ENCODE measurements at regions not wholly inside any gene's neighbourhood (a gene's known extent, or its start where the extent isn't known, plus 50 kb on each side); places are given as distances from the start of the nearest gene placed in this dataset.

GRCh38 chr12:39116861-39117260 is 211.5 kb upstream of the CPNE8 start:
- no peak overlapping the region for H3K4me3 Mint-ChIP-seq
- H3K4me1 Mint-ChIP-seq (ENCODE audit: low read depth): no peaks in the 10 kb centered on the region
- DNase-seq (no peak), ATAC-seq (replicated peaks in 1 of 2) (no peak)
- no peaks in the 10 kb centered on the region for H3K27me3 Mint-ChIP-seq (ENCODE audit: low read depth)
- no peak overlapping the region for H3K27ac Mint-ChIP-seq
- no peaks in the 10 kb centered on the region for H3K36me3 Mint-ChIP-seq (ENCODE audit: insufficient read depth in 2 of 2)
- H3K9me3 Mint-ChIP-seq: no peaks in the 10 kb centered on the region

- Mint-ChIP-seq H3K27me3 (ENCODE audit: low read depth) (no peaks in the 10 kb centered on the region), H3K36me3 (ENCODE audit: insufficient read depth in 2 of 2) (no peaks in the 10 kb centered on the region), H3K9me3 (no peaks in the 10 kb centered on the region), H3K27ac (no peak overlapping the region), H3K4me1 (ENCODE audit: low read depth) (no peaks in the 10 kb centered on the region), H3K4me3 (no peak overlapping the region)
- DNase-seq: no peak
- ATAC-seq (replicated peaks in 1 of 2): no peak
Observed at GRCh38 chr12:39112064-39112463, 206.7 kb upstream of the CPNE8 start.

- ATAC-seq (replicated peaks in 1 of 2) (no peak), DNase-seq (no peak)
- Mint-ChIP-seq H3K27me3 (ENCODE audit: low read depth) (no peaks in the 10 kb centered on the region), H3K9me3 (no peaks in the 10 kb centered on the region), H3K4me1 (ENCODE audit: low read depth) (no peaks in the 10 kb centered on the region), H3K36me3 (ENCODE audit: insufficient read depth in 2 of 2) (no peaks in the 10 kb centered on the region), H3K4me3 (no peak overlapping the region), H3K27ac (no peak overlapping the region)
Observed at GRCh38 chr12:39105111-39105510, 199.7 kb upstream of the CPNE8 start.

GRCh38 chr12:39103552-39104165 is 198.3 kb upstream of the CPNE8 start:
- H3K27me3 Mint-ChIP-seq (ENCODE audit: low read depth): no peaks in the 10 kb centered on the region
- peak; percentile 70 to 83 for ATAC-seq (replicated peaks in 1 of 2)
- no peaks in the 10 kb centered on the region for H3K4me1 Mint-ChIP-seq (ENCODE audit: low read depth)
- H3K27ac Mint-ChIP-seq: no peak overlapping the region
- peak; percentile 4 to 30 for DNase-seq
- no peaks in the 10 kb centered on the region for H3K36me3 Mint-ChIP-seq (ENCODE audit: insufficient read depth in 2 of 2)
- no peaks in the 10 kb centered on the region for H3K9me3 Mint-ChIP-seq
- no peak overlapping the region for H3K4me3 Mint-ChIP-seq

GRCh38 chr12:39102474-39103209 is 197.3 kb upstream of the CPNE8 start:
- Mint-ChIP-seq H3K4me1 (ENCODE audit: low read depth) (no peaks in the 10 kb centered on the region), H3K27me3 (ENCODE audit: low read depth) (no peaks in the 10 kb centered on the region), H3K36me3 (ENCODE audit: insufficient read depth in 2 of 2) (no peaks in the 10 kb centered on the region), H3K4me3 (no peak overlapping the region), H3K9me3 (no peaks in the 10 kb centered on the region), H3K27ac (no peak overlapping the region)
- no peak for ATAC-seq (replicated peaks in 1 of 2)
- no peak for DNase-seq

GRCh38 chr12:39095636-39096330 is 190.4 kb upstream of the CPNE8 start:
- ATAC-seq (replicated peaks in 1 of 2): no peak
- no peaks in the 10 kb centered on the region for H3K27me3 Mint-ChIP-seq (ENCODE audit: low read depth)
- no peak overlapping the region for H3K27ac Mint-ChIP-seq
- no peaks in the 10 kb centered on the region for H3K9me3 Mint-ChIP-seq
- no peak for DNase-seq
- H3K4me3 Mint-ChIP-seq: no peak overlapping the region
- H3K36me3 Mint-ChIP-seq (ENCODE audit: insufficient read depth in 2 of 2): no peaks in the 10 kb centered on the region
- H3K4me1 Mint-ChIP-seq (ENCODE audit: low read depth): no peaks in the 10 kb centered on the region

- Mint-ChIP-seq H3K9me3 (no peaks in the 10 kb centered on the region), H3K4me1 (ENCODE audit: low read depth) (no peaks in the 10 kb centered on the region), H3K36me3 (ENCODE audit: insufficient read depth in 2 of 2) (no peaks in the 10 kb centered on the region), H3K27ac (no peak overlapping the region), H3K4me3 (no peak overlapping the region), H3K27me3 (ENCODE audit: low read depth) (no peaks in the 10 kb centered on the region)
- DNase-seq (no peak), ATAC-seq (replicated peaks in 1 of 2) (no peak)
Observed at GRCh38 chr12:39081910-39082309, 176.5 kb upstream of the CPNE8 start.

- Mint-ChIP-seq H3K27me3 (ENCODE audit: low read depth) (no peaks in the 10 kb centered on the region), H3K27ac (no peak overlapping the region), H3K9me3 (no peaks in the 10 kb centered on the region), H3K4me3 (no peak overlapping the region), H3K4me1 (ENCODE audit: low read depth) (no peaks in the 10 kb centered on the region), H3K36me3 (ENCODE audit: insufficient read depth in 2 of 2) (no peaks in the 10 kb centered on the region)
- no peak for ATAC-seq (replicated peaks in 1 of 2)
- DNase-seq: no peak
Observed at GRCh38 chr12:39077226-39077625, 171.8 kb upstream of the CPNE8 start.

- no peaks in the 10 kb centered on the region for H3K27me3 Mint-ChIP-seq (ENCODE audit: low read depth)
- no peak overlapping the region for H3K4me3 Mint-ChIP-seq
- H3K36me3 Mint-ChIP-seq (ENCODE audit: insufficient read depth in 2 of 2): no peaks in the 10 kb centered on the region
- DNase-seq: no peak
- ATAC-seq (replicated peaks in 1 of 2): no peak
- H3K4me1 Mint-ChIP-seq (ENCODE audit: low read depth): no peaks in the 10 kb centered on the region
- H3K9me3 Mint-ChIP-seq: peaks cover 0 to 2% of the 10 kb centered on the region in 2 donors
- no peak overlapping the region for H3K27ac Mint-ChIP-seq
Observed at GRCh38 chr12:39074063-39074462, 168.7 kb upstream of the CPNE8 start.

GRCh38 chr12:39072658-39073057 is 167.3 kb upstream of the CPNE8 start:
- Mint-ChIP-seq H3K9me3 (peaks cover 0 to 2% of the 10 kb centered on the region in 2 donors), H3K27ac (no peak overlapping the region), H3K4me1 (ENCODE audit: low read depth) (no peaks in the 10 kb centered on the region), H3K4me3 (no peak overlapping the region), H3K27me3 (ENCODE audit: low read depth) (no peaks in the 10 kb centered on the region), H3K36me3 (ENCODE audit: insufficient read depth in 2 of 2) (no peaks in the 10 kb centered on the region)
- DNase-seq (no peak), ATAC-seq (replicated peaks in 1 of 2) (no peak)

- Mint-ChIP-seq H3K27ac (no peak overlapping the region), H3K9me3 (peaks cover 0 to 2% of the 10 kb centered on the region in 2 donors), H3K27me3 (ENCODE audit: low read depth) (no peaks in the 10 kb centered on the region), H3K4me1 (ENCODE audit: low read depth) (no peaks in the 10 kb centered on the region), H3K36me3 (ENCODE audit: insufficient read depth in 2 of 2) (no peaks in the 10 kb centered on the region), H3K4me3 (no peak overlapping the region)
- no peak for DNase-seq
- ATAC-seq (replicated peaks in 1 of 2): no peak
Observed at GRCh38 chr12:39071611-39072010, 166.2 kb upstream of the CPNE8 start.

- peaks cover 0 to 2% of the 10 kb centered on the region in 2 donors for H3K9me3 Mint-ChIP-seq
- H3K4me1 Mint-ChIP-seq (ENCODE audit: low read depth): no peaks in the 10 kb centered on the region
- ATAC-seq (replicated peaks in 1 of 2) (no peak), DNase-seq (no peak)
- H3K4me3 Mint-ChIP-seq: no peak overlapping the region
- no peaks in the 10 kb centered on the region for H3K36me3 Mint-ChIP-seq (ENCODE audit: insufficient read depth in 2 of 2)
- H3K27me3 Mint-ChIP-seq (ENCODE audit: low read depth): no peaks in the 10 kb centered on the region
- H3K27ac Mint-ChIP-seq: no peak overlapping the region
Observed at GRCh38 chr12:39070775-39071174, 165.4 kb upstream of the CPNE8 start.

GRCh38 chr12:39065455-39065854 is 160.1 kb upstream of the CPNE8 start:
- peaks cover 0 to 2% of the 10 kb centered on the region in 2 donors for H3K9me3 Mint-ChIP-seq
- ATAC-seq (replicated peaks in 1 of 2): no peak

More at GRCh38 chr12:39065455-39065854, 160.1 kb upstream of the CPNE8 start:
- no peak overlapping the region for H3K4me3 Mint-ChIP-seq
- H3K4me1 Mint-ChIP-seq (ENCODE audit: low read depth): no peaks in the 10 kb centered on the region
- no peak for DNase-seq
- H3K27me3 Mint-ChIP-seq (ENCODE audit: low read depth): no peaks in the 10 kb centered on the region
- no peaks in the 10 kb centered on the region for H3K36me3 Mint-ChIP-seq (ENCODE audit: insufficient read depth in 2 of 2)
- H3K27ac Mint-ChIP-seq: no peak overlapping the region

Data from activated T-cell treated with anti-CD3 and anti-CD28 coated beads, Interleukin-2, amount 50 U/mL, for 72 hours (primary cell).